K562 (cell line): ENCODE measurements at regions not wholly inside any gene's neighbourhood (a gene's known extent, or its start where the extent isn't known, plus 50 kb on each side); places are given as distances from the start of the nearest gene placed in this dataset.

Experiments used
- ATAC-seq: fragments of 200-7000 bp; cut with Tn5 transposase; 3 replicates; pipeline ENCODE4 v1.9.1; 2020; ENCODE audit warnings: moderate library complexity
- BruUV-seq: library from RNA; stranded (reverse); fragments of 400-500 nt; replicated peaks from 2 replicates; lab custom pipeline; 2021; lab: Mats Ljungman, UMichigan
- CTCF ChIA-PET: fragments of 300-600 bp; formaldehyde crosslinking; extraction: SDS; loops from one replicate; lab custom pipeline; 2021; ENCODE audit warnings: low intra/inter-chr PET ratio; lab: Yijun Ruan, JAX
- POLR2A ChIA-PET: fragments of 300-600, 350-650 bp; sonication (Branson Sonifier 250); formaldehyde crosslinking; extraction: SDS; loops from one replicate; lab custom pipeline; 2021; ENCODE audit warnings: antibody characterized with exemption, inconsistent platforms; lab: Yijun Ruan, JAX
- DNase-seq, 4 experiments: peaks; one replicate each; pipeline versions ENCODE4 v3.0.0 to v3.0.0-alpha.2; 2011 to 2018; ENCODE audit warnings: low spot score in 3 of 4, mixed read lengths in 3 of 4; ENCODE audit errors: extremely low read depth in 1 of 4
- FAIRE-seq: peaks from 2 replicates; lab custom pipeline; 2011; peaks lifted over from hg19 to GRCh38; lab: Jason Lieb, UNC
- H2AFZ ChIP-seq: 2 replicates; pipeline ENCODE4 v1.6.0; 2011; ENCODE audit warnings: low read depth, low read length, control low read depth, inconsistent platforms
- H3K27ac ChIP-seq: fragments of 200-600 bp; 3 replicates; pipeline ENCODE4 v1.8.0; 2011; ENCODE audit warnings: low read depth, mild to moderate bottlenecking, control low read depth, inconsistent platforms, low read length, moderate library complexity, mixed read lengths; ENCODE audit errors: extremely low read depth
- H3K27me3 ChIP-seq, 2 experiments: fragments of 300-600 bp in 1 of 2; 2 replicates in 1 of 2; 3 replicates in 1 of 2; pipeline versions ENCODE4 v1.6.0 to v1.8.0; 2011; ENCODE audit warnings: inconsistent platforms in 2 of 2, low read length in 2 of 2, mild to moderate bottlenecking in 1 of 2, mixed read lengths in 1 of 2, moderate library complexity in 1 of 2; ENCODE audit not compliant: control insufficient read depth in 2 of 2, insufficient read depth in 2 of 2
- H3K36me3 ChIP-seq: fragments of 300-600 bp; 3 replicates; pipeline ENCODE4 v1.8.0; 2011; ENCODE audit warnings: mild to moderate bottlenecking, low read length, inconsistent platforms; ENCODE audit not compliant: control insufficient read depth, insufficient read depth
- H3K4me1 ChIP-seq, 2 experiments: fragments of 200-600 bp in 1 of 2; replicated peaks in 1 of 2; 2 replicates in 1 of 2; 3 replicates in 1 of 2; pipeline versions ENCODE4 v1.5.1 to v1.8.0; 2011; ENCODE audit warnings: inconsistent platforms in 2 of 2, low read length in 2 of 2, mild to moderate bottlenecking in 1 of 2, mixed read lengths in 1 of 2, moderate library complexity in 1 of 2; ENCODE audit not compliant: control insufficient read depth in 2 of 2, insufficient read depth in 2 of 2
- H3K4me2 ChIP-seq: 2 replicates; pipeline ENCODE4 v1.6.1; 2011; ENCODE audit warnings: low read length, control low read depth, inconsistent platforms, mixed read lengths; ENCODE audit not compliant: insufficient read depth
- H3K4me3 ChIP-seq: fragments of 200-600 bp; sonication (generic), shearing (Covaris generic); 2 replicates; pipeline ENCODE4 v1.5.1; 2016; ENCODE audit warnings: control low read depth, inconsistent platforms
- H3K79me2 ChIP-seq: fragments of 200-600 bp; 3 replicates; pipeline ENCODE4 v1.8.0; 2011; ENCODE audit warnings: low read length, inconsistent platforms; ENCODE audit not compliant: control insufficient read depth, insufficient read depth
- H3K9ac ChIP-seq, 2 experiments: 2 replicates each; pipeline versions ENCODE4 v1.6.0 to v1.6.1; 2011; ENCODE audit warnings: low read depth in 2 of 2, low read length in 2 of 2, control low read depth in 1 of 2, inconsistent platforms in 1 of 2, mild to moderate bottlenecking in 1 of 2, mixed read lengths in 1 of 2; ENCODE audit not compliant: insufficient read depth in 1 of 2
- H3K9me1 ChIP-seq: one replicate; pipeline ENCODE4 v1.6.0; 2011; ENCODE audit warnings: inconsistent platforms, mild to moderate bottlenecking, low read length, moderate library complexity; ENCODE audit not compliant: control insufficient read depth, insufficient read depth
- H3K9me3 ChIP-seq: replicated peaks from 2 replicates; pipeline ENCODE4 v1.5.1; 2011; ENCODE audit warnings: low read depth, low read length, inconsistent platforms; ENCODE audit not compliant: control insufficient read depth, insufficient read depth
- H4K20me1 ChIP-seq: replicated peaks from 2 replicates; pipeline ENCODE4 v1.6.1; 2011; ENCODE audit warnings: low read length, inconsistent platforms, mixed read lengths; ENCODE audit not compliant: control insufficient read depth, insufficient read depth
- CAMTA2 ChIP-seq: fragments of 250-450 bp; sonication (Bioruptor Pico); conservative IDR thresholded peaks from 2 replicates; pipeline ENCODE4 v1.5.1; 2022
- ELK1 ChIP-seq: sonication (generic); formaldehyde crosslinking; IDR thresholded peaks from 2 replicates; pipeline ENCODE4 v1.8.1; 2022; ENCODE audit warnings: missing genetic modification reagents
- PBX2 ChIP-seq, 2 experiments: IDR thresholded peaks in 1 of 2; conservative IDR thresholded peaks in 1 of 2; 2 replicates each; pipeline ENCODE4 v1.6.1; 2016; ENCODE audit warnings: low read depth in 2 of 2, mild to moderate bottlenecking in 1 of 2, missing compliant biosample characterization in 1 of 2, missing genetic modification characterization in 1 of 2, moderate library complexity in 1 of 2
- TEAD4 ChIP-seq, 2 experiments: sonication (generic) in 1 of 2; formaldehyde crosslinking in 1 of 2; IDR thresholded peaks; 2 replicates each; pipeline versions ENCODE4 v1.6.1 to v1.8.0; 2012 to 2022; ENCODE audit warnings: borderline replicate concordance in 1 of 2, inconsistent platforms in 1 of 2, low read length in 1 of 2, mild to moderate bottlenecking in 1 of 2, missing genetic modification reagents in 1 of 2
- WGBS: fragments of 100-300 bp; shearing (Covaris generic); methylation state at CpG from one replicate; pipeline ENCODE4 v1.1.6; 2016; ENCODE audit warnings: low coverage, mixed read lengths; ENCODE audit not compliant: insufficient coverage; ENCODE audit errors: missing lambda C conversion rate; 5-methylcytosine and 5-hydroxymethylcytosine counted together
- in situ Hi-C: fragments of 300-500 bp; cut with MboI; formaldehyde crosslinking; loops from 4 replicates; pipeline ENCODE4 v1.15.0; 2018; ENCODE audit warnings: inconsistent platforms, mixed read lengths
- intact Hi-C: fragments of 100-400 bp; cut with micrococcal nuclease; formaldehyde crosslinking; loops from 2 replicates; pipeline ENCODE4 v1.14.2; 2022

- in situ Hi-C loops (loop anchor here (25.0 kb wide), 1 partner anchor 404 kb away; no protein-coding TSS in a partner anchor), intact Hi-C loops (no loop called here)
- BruUV-seq: no TSS peak
- no peaks in the 10 kb centered on the region for H3K4me1 ChIP-seq
- H3K79me2 ChIP-seq: no peaks in the 10 kb centered on the region
- no peak overlapping the region for H3K4me2 ChIP-seq
- no peaks in the 10 kb centered on the region for H3K9me1 ChIP-seq
- FAIRE-seq (no peak), DNase-seq (no peak), ATAC-seq (no peak)
- ChIA-PET POLR2A (no interaction called here), CTCF (no interaction called here)
- no peak overlapping the region for H2AFZ ChIP-seq
- no peaks in the 10 kb centered on the region for H3K9me3 ChIP-seq
- no peak overlapping the region for H3K4me3 ChIP-seq
- H4K20me1 ChIP-seq: no peaks in the 10 kb centered on the region
- H3K27ac ChIP-seq: no peak overlapping the region
- H3K36me3 ChIP-seq: no peaks in the 10 kb centered on the region
- H3K9ac ChIP-seq: no peak overlapping the region
- 8% methylated on average over 2 of the region's 2 CpGs for WGBS
- H3K27me3 ChIP-seq: no peaks in the 10 kb centered on the region
- TF ChIP-seq ELK1 (CRISPR knock-in tag) (no peak), PBX2 (CRISPR knock-in tag; IDR thresholded peaks at IDR 0.05; ENCODE audit: low read depth) (no peak), PBX2 (tag; conservative IDR thresholded peaks at IDR 0.05; ENCODE audit: low read depth) (0 out of 2 replicates have a peak, but pooled peaks have one; percentile 11), CAMTA2 (CRISPR knock-in tag) (no peak), TEAD4 (IDR thresholded peaks at IDR 0.05; ENCODE audit: low read length) (no peak), TEAD4 (CRISPR knock-in tag; IDR thresholded peaks at IDR 0.05; ENCODE audit: borderline replicate concordance) (no peak)
Measured at GRCh38 chr11:109958821-109959166, 134.4 kb upstream of the ZC3H12C start.
